ENCODE measurements at regions not wholly inside any gene's neighbourhood (a gene's known extent, or its start where the extent isn't known, plus 50 kb on each side); places are given as distances from the start of the nearest gene placed in this dataset.

GRCh38 chr5:116626945-116627679 is 52.5 kb upstream of the SEMA6A start:
- DNase-seq (ENCODE audit: insufficient read length, low spot score) (no peak), FAIRE-seq (no peak)

- DNase-seq (ENCODE audit: insufficient read length, low spot score) = no peak
- no peak for FAIRE-seq
These were observed 51.7 kb upstream of the SEMA6A start for GRCh38 chr5:116626272-116626723.

All from HTR-8/SVneo (cell line).